GM18511 (cell line): ENCODE measurements at regions not wholly inside any gene's neighbourhood (a gene's known extent, or its start where the extent isn't known, plus 50 kb on each side); places are given as distances from the start of the nearest gene placed in this dataset.

Experiments used
- ATAC-seq: cut with Tn5 transposase; IDR thresholded peaks from one replicate; pipeline ENCODE4 v1.9.1; 2021; ENCODE audit warnings: mild to moderate bottlenecking, moderate library complexity; ENCODE audit not compliant: unreplicated experiment

GRCh38 chrX:39165185-39165584 is 363.9 kb downstream of the MID1IP1 start:
- ATAC-seq, result no peak

GRCh38 chrX:39165773-39166172 is 364.5 kb downstream of the MID1IP1 start:
- no peak for ATAC-seq

GRCh38 chrX:39167791-39168190 is 366.5 kb downstream of the MID1IP1 start:
- peak; percentile 77 for ATAC-seq

DNA sequence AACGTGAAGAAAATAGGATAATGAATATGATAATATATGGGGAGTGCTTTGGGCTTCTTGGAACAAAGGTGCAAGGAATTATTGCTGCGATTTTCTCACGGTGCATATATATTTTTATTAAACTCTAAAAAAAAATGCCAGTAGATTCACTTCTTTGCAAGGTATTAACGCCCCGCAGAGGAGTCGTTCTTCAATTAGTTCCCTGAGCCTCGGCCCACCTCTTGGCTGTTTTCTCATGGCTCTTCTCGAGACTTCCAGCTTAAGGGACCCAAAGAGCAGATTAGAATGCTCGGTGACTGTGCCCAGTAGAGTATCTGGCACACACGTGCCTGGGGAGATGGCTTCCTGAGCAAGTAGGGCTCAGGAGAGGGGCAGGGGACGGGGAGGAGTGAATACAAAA is 367.4 kb downstream of the MID1IP1 start:
- ATAC-seq, result no peak

GRCh38 chrX:39169976-39170375 is 368.7 kb downstream of the MID1IP1 start:
- no peak for ATAC-seq

DNA sequence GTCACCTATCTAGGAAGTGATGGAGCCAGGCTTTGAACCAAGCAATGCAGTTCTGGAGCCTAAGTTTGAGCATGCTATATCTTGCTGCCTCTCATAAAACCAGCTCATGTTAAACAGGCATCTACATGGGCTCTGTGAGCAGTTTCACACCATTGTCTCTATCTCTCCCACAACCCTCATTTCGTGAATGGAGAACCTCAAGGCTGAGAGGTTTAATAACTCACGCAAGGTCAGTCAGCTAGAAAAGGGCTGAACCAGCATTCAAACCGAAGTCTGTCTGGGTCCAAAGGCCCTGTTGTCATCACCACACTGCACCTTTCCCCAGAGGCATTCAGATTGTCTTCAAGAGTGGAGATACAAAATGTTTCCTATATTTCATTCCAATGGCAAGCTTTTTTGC is 369.2 kb downstream of the MID1IP1 start:
- peak; percentile 49 for ATAC-seq

- no peak for ATAC-seq
Observed at GRCh38 chrX:39171686-39172085, 370.4 kb downstream of the MID1IP1 start.

DNA sequence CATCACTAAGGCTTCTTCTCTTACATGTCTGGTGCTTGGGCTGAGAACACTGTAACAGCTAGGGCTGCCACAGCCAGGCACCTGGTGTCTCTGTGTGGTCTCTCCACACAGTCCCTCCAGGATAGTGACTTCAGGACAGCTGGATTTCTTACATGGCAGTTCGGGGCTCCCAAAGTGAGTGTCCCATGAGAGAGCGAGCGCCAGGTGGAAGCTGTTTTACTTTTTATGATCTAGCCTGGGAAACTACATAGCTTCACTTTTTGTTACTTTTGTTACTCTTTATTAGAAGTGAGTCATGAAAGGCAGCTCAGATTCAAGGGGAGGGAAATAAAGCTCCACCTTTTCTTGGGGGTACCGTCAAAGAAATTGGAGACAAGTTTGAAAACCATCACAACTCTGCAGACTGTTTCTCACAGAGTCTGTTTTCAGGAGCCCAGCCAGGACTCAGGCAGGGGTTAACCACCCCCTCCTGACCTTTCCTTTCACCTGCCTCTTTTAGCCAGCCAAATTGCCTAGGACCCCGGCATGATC is 373.0 kb downstream of the MID1IP1 start:
- ATAC-seq, result no peak

DNA sequence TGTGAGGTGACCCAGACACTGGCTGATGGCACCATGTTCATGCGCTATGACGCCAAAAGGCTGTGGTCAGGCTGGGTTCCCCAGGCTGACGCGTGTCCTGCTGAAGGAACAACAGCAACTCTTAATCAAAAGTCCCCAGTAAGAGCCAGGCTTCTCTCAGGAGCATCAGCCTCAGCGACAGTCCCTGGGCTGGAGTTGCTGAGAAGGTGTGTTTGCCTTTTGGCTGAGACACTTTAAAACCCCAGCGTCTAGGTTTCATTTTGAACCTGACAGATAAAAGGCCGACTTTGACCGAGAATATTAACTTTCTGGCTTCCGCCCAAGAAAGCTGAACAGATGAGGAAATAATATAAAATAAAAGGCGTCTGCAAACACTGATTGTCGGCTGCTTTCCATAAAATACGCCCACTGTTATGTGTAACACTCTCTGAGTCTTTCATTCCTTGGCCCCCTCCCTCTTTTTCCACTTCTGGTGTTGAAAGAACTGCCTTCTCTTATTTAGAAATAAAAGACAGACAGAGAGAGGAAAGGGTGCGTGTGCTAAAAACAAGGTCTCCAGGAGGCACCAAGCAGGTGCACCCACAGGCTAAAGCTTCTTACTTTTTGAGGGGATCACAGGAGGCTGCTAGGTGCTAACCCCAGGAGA is 373.6 kb downstream of the MID1IP1 start:
- no peak for ATAC-seq

DNA sequence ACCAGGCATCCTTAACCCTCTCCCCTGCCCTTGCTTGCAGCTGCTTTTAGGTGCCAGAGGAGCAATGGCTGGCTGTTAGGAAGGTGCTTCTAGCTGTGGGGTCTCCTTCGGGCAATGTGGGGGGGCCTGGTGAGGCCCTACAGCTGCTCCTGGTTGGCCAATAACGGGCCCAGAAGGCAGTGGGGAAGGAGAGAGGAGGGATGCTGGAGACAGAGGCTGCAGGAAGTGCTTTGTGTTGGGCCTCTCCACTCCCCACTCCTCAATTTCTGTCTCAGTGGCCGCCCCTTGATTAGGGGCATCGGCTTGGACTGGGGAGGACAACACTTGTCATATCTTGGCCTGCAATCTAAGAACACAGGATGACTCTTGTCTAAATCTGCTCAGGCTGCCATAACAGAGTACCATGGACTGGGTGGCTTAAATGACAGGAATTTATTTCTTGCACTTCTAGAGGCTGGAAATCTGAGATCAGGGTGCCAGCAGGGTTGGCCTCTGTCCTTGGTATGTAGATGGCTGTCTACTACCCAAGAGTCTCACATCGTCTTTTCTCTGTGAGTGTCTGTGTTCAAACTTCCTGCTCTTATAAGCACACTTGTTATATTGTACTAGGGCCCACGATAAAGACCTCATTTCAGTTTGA is 374.3 kb downstream of the MID1IP1 start:
- ATAC-seq, result no peak

DNA sequence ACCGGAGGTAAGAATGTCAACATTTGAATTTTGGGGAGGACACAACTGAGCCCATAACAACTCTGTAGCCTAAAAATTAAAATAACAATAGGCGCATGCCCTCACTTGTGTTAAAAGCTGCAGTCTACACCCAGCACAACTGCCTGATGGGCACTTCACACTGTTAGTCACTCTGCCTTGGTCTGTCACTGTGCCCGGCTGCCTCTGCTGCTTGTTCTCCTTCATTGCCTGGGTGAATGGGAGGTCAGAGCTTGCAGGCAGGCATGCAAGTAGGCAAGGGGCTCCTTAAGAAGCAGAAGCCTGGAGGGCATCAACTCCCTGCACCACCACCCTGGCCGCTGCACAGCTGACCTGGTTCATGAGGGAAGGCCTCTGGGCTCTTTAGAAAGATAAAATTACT is 374.8 kb downstream of the MID1IP1 start:
- no peak for ATAC-seq

- ATAC-seq, result no peak
Observed at GRCh38 chrX:39189431-39189830, 388.2 kb downstream of the MID1IP1 start.

DNA sequence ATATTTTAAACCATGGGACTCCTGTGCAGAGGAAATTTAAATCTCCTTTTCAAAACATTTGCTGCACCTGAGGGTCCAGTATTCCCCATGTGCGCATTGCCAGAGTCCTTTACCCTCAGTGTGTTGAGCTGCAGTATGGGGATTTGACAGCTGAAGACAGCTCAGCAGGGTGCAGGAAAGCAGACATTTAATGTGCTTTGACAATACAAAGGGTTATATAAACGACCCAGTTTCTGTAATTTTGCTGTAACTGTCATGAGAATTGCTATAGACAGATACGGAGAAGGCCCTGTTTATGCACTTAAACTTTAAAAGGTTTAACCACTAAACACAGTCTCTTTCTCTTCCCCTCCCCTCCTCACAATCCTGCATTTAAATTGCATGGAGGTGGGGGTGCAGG is 393.4 kb downstream of the MID1IP1 start:
- no peak for ATAC-seq

DNA sequence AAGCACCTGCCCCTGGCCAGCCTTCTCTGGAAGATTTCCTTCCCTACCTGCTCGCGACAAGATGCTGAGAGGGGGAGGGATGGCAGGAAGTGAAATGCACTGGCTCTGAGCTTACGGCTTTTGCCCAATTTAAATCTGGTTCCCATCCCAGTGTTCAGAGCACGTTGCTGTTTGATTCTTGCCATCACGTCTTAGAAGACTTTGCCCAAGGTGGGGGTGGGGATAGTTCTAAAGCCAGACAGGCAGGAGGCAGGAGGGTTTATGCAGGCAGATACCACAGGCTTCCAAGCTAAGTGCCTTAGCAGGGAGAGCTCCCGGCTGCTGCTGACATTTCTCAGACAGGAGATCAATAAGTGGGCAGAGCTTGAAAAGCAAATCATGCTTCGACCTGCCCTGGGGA is 393.9 kb downstream of the MID1IP1 start:
- ATAC-seq, result no peak

GRCh38 chrX:39196192-39197102 is 395.2 kb downstream of the MID1IP1 start:
- ATAC-seq, result peak; percentile 95

GRCh38 chrX:39199429-39199828 is 398.2 kb downstream of the MID1IP1 start:
- no peak for ATAC-seq

- peak; percentile 30 for ATAC-seq
Observed at GRCh38 chrX:39201305-39201990, 400.2 kb downstream of the MID1IP1 start.

DNA sequence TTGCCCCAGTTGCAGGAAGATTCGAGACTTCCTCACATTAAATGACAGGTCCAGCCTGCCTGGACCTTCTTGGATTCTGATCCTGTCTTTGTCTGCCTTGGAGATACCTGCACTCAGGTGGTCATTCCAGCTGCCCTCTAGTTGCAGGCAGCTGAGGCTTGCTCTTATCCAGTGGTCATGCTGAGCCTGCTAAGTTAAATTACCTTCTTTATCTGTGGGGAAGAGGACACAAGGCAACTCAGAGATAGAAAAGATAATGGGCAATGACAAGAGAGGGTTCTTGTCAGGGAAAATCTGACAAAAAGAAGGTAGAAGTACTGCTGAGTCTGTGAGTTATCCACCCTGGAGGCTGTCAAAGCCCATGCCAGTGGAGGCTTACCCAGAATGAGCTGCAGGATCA is 401.4 kb downstream of the MID1IP1 start:
- no peak for ATAC-seq

- ATAC-seq, result no peak
Observed at GRCh38 chrX:39203427-39203826, 402.2 kb downstream of the MID1IP1 start.

- ATAC-seq, result peak; percentile 51
Observed at GRCh38 chrX:39204353-39204752, 403.1 kb downstream of the MID1IP1 start.

DNA sequence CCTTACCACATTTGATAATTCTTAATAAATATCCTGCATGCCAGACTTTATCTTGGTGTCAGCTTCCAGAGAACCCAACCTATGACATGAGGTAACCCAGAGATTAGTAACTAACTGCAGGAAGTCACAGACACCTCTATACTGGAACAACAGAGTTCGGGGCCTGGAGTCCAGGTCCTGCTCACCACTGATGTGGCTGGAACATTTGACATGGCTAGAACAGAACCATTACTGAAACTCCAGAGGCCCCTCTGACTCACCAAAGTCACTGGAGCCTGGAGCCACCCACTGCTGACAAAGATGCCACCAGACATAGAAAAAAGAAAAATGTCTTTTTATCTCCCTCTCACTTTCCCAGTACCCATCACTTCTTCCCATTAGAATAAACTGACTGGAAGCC is 403.7 kb downstream of the MID1IP1 start:
- peak; percentile 66 for ATAC-seq
